HPDE6-E6E7 (cell line): ENCODE measurements at regions not wholly inside any gene's neighbourhood (a gene's known extent, or its start where the extent isn't known, plus 50 kb on each side); places are given as distances from the start of the nearest gene placed in this dataset.
"Not testable (repeated sequence)": the region's sequence is repeated elsewhere in the genome, so short reads cannot be mapped to it uniquely, and the experiment has no call there.

ENCODE experiments used
- DNase-seq: peaks from one replicate; pipeline ENCODE4 v3.0.0; 2011; ENCODE audit warnings: missing footprints; ENCODE audit errors: extremely low spot score

GRCh38 chr11:109933126-109933525, 160.1 kb upstream of the ZC3H12C start:
- no peak for DNase-seq

- DNase-seq: no peak
Measured at GRCh38 chr11:109934151-109934550, 159.0 kb upstream of the ZC3H12C start.

DNA sequence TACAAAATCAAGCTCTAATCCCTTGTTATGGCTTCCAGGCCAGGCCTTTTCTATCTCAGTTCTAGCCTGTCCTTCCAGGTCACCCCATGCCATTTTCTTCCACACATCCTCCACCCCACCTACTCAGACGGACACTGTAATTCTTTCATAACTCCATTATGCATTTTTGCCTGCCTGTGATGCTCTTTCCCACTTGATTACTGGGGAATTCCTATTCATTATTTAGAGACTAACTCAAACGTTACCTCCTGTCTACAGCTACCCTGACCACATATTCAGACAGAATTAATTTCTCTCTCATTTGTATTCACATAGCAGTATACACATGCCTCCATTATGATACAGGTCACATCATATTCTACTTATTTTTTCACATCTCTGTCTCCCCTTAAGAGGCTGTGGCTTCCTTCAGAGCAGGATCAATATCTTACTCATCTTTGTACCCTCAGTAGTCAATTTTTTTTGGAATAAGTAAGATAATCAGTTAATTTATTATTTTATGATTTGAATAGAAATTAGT, 156.5 kb upstream of the ZC3H12C start:
- no peak for DNase-seq

DNA sequence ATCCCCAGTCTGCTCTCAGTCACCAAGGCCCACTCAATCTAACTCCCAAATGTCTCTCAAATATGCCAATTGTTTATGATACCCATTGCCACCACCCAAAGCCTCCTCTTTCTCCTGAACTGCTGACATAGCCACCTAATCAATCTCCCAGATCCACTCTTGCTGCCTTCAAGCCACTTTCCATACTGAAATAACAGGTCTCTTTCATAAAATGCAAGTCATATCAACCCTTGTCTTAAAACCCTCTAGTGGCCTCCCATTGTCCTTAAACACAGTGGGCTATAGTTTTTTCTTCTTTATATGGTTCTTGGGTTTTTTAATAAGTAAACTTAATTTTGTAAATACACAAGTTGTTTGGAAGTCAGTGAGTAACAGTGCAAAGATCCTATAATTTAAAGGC, 155.2 kb upstream of the ZC3H12C start:
- DNase-seq: no peak

DNA sequence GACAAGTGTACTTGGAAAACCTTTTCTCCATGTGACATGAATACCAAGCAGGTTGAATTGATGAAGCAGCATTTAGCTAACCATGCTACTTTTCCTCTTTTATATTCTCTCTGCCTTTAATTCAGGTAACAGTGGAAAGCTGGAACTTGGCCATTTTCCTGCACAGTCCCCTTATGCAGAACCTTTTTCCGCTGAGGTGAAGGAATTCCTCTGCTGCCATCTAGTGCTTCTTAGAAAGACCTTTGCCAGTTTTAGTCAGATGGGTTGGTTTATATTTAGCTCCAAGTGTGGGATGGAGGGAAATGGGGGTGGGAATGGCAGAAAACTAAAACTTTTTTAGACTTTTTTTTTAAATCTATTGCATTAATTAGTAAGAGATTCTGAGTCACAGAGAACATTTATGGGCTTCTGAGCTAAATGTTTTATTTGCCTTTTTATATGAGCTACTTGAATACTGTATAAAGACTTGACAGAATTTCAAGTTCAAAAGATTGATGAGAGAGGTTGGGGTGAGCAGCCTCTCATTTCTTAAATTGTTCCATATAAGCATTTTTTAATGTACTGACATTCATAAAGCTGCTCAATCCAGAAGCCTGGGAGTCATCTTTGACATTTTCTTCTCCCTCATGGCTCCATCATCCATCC, 153.9 kb upstream of the ZC3H12C start:
- peak; percentile 39 for DNase-seq

- DNase-seq: peak; percentile 72
Measured at GRCh38 chr11:109940816-109941215, 152.4 kb upstream of the ZC3H12C start.

DNA sequence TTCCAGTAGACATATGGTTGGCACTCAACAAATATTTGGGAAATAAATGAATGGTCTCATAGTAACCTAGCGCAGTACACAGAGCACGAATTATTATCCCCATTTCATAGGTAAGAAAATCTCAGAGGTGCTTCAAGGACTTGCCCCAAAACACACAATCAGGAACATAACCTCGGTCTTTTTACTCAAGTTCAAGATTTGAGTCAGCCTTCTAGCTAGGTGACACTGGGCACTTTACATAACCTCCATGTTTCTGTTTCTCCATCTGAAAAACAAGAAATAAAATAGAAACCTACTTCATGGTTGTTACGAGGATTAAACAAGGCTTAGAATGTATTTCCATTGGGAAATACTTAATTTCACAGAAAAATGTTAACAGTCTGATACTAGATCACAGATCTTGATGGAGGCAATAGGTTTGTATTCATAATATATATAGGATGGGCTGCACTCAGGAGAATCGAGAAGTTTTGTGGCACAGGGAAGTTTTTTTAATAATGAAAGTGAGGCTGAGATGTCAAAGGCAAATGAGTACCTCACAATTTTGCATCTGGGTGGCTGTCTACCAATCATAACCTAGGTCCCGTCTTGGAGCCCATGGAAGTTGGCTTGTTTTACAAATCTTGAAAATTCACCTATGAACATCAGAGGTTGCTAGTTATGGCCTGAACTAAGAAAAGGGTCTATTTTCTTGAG, 147.4 kb upstream of the ZC3H12C start:
- DNase-seq: no peak

- DNase-seq: peak; percentile 87
Measured at GRCh38 chr11:109946322-109946846, 146.8 kb upstream of the ZC3H12C start.

GRCh38 chr11:109954534-109954933, 138.7 kb upstream of the ZC3H12C start:
- no peak for DNase-seq

DNA sequence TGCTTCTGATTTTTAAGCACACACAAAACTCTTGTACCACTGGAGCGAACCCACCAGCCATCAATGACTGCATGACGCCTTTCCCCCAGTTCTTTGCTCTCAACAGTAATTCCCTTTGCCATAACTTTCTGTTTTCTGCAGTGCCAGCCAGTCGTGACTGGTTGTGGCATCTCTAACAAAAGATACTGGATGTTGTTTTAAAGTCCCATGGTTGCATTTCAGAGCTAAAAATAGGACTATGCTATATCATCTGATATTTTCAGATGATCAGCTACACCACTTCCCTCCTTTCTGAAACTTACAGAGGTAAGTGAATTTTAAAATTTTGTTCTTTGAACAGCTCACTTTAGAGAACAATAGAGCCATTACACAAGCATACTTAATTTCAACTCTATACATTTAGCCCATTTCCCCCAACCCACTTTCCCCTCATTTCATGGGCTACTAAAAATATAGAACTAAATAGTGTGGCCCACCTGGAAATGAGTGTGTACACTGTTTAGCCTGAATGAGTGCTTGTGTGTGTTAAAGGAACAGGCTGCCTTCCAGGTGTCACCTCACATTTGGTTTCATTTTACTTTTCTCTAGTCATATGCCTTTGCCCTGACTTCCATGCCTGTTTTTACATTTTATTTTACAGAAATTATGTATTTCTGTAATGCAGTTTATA, 136.9 kb upstream of the ZC3H12C start:
- no peak for DNase-seq

GRCh38 chr11:109957000-109957399, 136.2 kb upstream of the ZC3H12C start:
- DNase-seq: no peak

GRCh38 chr11:109957601-109958000, 135.6 kb upstream of the ZC3H12C start:
- DNase-seq: no peak

DNA sequence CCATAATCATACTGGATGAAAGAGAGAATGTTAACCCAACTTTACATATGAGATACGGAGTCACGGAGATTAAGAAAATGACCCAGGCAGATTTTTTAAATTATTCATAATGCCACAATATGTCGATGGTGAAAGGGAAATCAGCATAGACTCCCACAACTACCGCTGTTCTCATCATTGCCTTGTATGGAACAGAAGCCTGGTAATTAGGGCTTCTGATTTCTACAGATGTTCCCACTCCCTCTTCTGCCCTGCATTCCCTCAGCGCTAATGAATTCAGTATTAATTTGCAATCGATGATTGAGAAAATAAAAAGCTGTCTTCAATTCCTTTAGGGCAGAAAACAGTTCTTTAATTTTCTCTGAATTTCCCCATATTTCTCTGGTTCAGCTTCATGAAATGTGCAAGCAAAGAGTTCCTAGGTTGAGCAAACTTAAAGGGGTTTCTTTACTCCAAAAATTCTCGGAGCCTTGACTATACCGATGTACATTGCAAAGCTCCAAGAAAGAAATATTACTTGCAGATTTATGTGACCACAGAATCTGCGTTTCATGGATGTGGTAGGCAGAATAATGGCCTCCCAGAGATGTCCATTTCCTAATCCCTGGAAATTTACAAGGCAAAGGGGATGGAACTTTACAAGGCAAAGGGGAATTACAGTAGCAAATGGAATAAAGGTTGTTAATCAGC, 134.9 kb upstream of the ZC3H12C start:
- no peak for DNase-seq

GRCh38 chr11:109958821-109959166, 134.4 kb upstream of the ZC3H12C start:
- no peak for DNase-seq

DNA sequence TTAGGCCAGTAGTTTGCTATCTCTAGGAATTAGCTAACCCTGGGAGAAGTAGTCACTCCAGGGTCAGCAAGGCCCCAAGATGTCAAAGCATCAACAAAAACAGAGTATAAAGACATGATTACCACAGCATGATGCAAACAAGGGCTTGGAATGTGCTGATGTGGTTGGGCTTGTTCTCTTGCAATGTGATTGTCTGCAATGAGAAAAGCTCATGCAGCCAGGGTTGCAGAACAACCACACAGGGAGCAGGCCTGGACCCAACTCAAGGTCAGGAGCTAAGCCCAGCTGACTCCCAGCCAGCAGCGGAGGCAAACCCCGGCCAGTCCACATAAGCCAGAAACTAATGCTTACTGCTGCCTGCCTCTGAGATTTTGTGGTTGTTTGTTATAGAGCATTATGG, 132.4 kb upstream of the ZC3H12C start:
- no peak for DNase-seq

GRCh38 chr11:109961261-109961660, 131.9 kb upstream of the ZC3H12C start:
- DNase-seq: no peak

DNA sequence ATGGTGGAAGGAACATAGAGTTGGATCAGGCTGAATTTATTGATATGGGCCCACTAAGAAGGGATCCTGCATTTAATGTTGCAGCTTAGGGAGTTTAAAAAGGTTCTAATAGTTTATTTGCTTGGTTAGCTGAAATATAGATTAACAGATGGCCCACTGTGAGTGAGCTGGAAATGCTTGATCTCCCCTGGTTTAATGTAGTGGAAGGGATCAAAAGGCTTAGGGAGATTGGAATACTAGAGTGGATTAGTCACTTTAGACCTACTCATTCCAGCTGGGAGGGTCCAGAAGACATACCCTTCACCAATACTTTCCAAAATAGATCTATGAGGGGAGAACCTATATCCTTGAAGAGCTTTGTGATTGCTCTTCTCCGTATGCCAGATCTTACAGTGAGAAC, 130.1 kb upstream of the ZC3H12C start:
- DNase-seq: no peak

GRCh38 chr11:109964487-109964886, 128.7 kb upstream of the ZC3H12C start:
- no peak for DNase-seq

DNA sequence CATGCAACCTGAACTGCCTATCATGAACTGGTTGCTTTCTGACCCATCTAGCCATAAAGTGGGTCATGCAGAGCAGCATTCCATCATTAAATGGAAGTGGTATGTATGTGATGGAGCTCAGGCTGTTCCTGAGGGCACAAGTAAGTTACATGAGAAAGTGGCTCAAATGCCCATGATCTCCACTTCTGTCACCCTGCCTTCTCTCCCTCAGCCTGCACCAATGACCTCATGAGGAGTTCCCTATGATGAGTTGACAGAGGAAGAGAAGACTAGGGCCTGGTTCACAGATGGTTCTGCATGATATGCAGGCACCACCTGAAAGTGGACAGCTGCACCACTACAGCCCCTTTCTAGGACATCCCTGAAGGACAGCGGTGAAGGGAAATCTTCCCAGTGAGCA, 127.7 kb upstream of the ZC3H12C start:
- not testable (repeated sequence) for DNase-seq

DNA sequence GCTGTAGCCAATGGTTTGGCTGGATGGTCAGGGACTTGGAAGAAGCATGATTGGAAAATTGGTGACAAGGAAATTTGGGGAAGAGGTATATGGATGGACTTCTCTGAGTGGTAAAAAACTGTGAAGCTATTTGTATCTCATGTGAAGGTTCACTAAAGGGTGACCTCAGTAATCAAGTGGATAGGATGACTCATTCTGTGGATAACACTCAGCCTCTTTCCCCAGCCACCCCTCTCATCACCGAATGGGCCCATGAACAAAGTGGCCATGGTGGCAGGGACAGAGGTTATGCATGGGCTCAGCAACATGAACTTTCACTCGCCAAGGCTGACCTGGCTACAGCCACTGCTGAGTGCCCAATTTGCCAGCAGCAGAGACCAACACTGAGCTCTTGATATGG, 127.3 kb upstream of the ZC3H12C start:
- DNase-seq: not testable (repeated sequence)

- DNase-seq: not testable (repeated sequence)
Measured at GRCh38 chr11:109967136-109967535, 126.1 kb upstream of the ZC3H12C start.

- DNase-seq: no peak
Measured at GRCh38 chr11:109968299-109968698, 124.9 kb upstream of the ZC3H12C start.
